H1 (cell line): ENCODE measurements at regions not wholly inside any gene's neighbourhood (a gene's known extent, or its start where the extent isn't known, plus 50 kb on each side); places are given as distances from the start of the nearest gene placed in this dataset.

ENCODE experiments used
- CTCF ChIA-PET: fragments of 300-600 bp; sonication (Branson Sonifier 250); formaldehyde crosslinking; loops from one replicate; lab custom pipeline; 2021; ENCODE audit not compliant: partially characterized antibody; lab: Charles Lee
- POLR2A ChIA-PET: fragments of 300-600 bp; sonication (Branson Sonifier 250); formaldehyde crosslinking; loops from one replicate; lab custom pipeline; 2021; ENCODE audit warnings: inconsistent platforms; ENCODE audit not compliant: partially characterized antibody; lab: Charles Lee
- DNase-seq, 2 experiments: peaks; one replicate each; pipeline versions ENCODE4 v3.0.0 to v3.0.0-alpha.2; 2010 to 2022; ENCODE audit warnings: low spot score in 2 of 2, low read depth in 1 of 2, mixed read lengths in 1 of 2
- FAIRE-seq: peaks from 2 replicates; lab custom pipeline; 2011; peaks lifted over from hg19 to GRCh38; lab: Jason Lieb, UNC
- H2AFZ ChIP-seq: 2 replicates; pipeline ENCODE4 v1.8.1; 2012; ENCODE audit warnings: low read length, inconsistent platforms
- H2AK5ac ChIP-seq: 2 replicates; pipeline ENCODE4 v1.6.1; 2013; ENCODE audit warnings: low read depth, low read length
- H2BK120ac ChIP-seq: replicated peaks from 2 replicates; pipeline ENCODE3; 2013; ENCODE audit warnings: low read depth, low read length, inconsistent platforms
- H2BK12ac ChIP-seq: 2 replicates; pipeline ENCODE4 v1.6.1; 2013; ENCODE audit warnings: low read depth, low read length
- H2BK15ac ChIP-seq: 2 replicates; pipeline ENCODE4 v1.6.1; 2013; ENCODE audit warnings: low read length
- H2BK20ac ChIP-seq: 2 replicates; pipeline ENCODE4 v1.6.1; 2013; ENCODE audit warnings: low read length
- H2BK5ac ChIP-seq: 2 replicates; pipeline ENCODE4 v1.6.1; 2013; ENCODE audit warnings: low read depth, low read length
- H3K14ac ChIP-seq: 2 replicates; pipeline ENCODE4 v1.6.1; 2013; ENCODE audit warnings: inconsistent platforms; ENCODE audit not compliant: insufficient read length
- H3K18ac ChIP-seq: 2 replicates; pipeline ENCODE4 v1.6.1; 2013; ENCODE audit warnings: low read length; ENCODE audit errors: extremely low read depth
- H3K23ac ChIP-seq: 2 replicates; pipeline ENCODE4 v1.6.1; 2013; ENCODE audit warnings: inconsistent platforms; ENCODE audit not compliant: insufficient read length
- H3K23me2 ChIP-seq: 2 replicates; pipeline ENCODE4 v1.6.1; 2013; ENCODE audit warnings: low read depth, low read length
- H3K27ac ChIP-seq: 2 replicates; pipeline ENCODE4 v1.6.1; 2011; ENCODE audit warnings: low read depth, low read length, inconsistent platforms
- H3K27me3 ChIP-seq, 4 experiments: replicated peaks in 1 of 4; 1 replicate in 1 of 4; 2 replicates in 3 of 4; pipeline versions ENCODE4 v1.6.1 to v1.8.1; 2011 to 2013; ENCODE audit warnings: low read length in 3 of 4, mild to moderate bottlenecking in 3 of 4, inconsistent platforms in 2 of 4, mixed read lengths in 2 of 4, moderate library complexity in 1 of 4; ENCODE audit not compliant: control insufficient read depth in 3 of 4, insufficient read depth in 3 of 4; ENCODE audit errors: extremely low read depth in 1 of 4
- H3K36me3 ChIP-seq, 4 experiments: 2 replicates each; pipeline versions ENCODE4 v1.6.1 to v1.8.1; 2011 to 2013; ENCODE audit warnings: mild to moderate bottlenecking in 4 of 4, low read length in 3 of 4, moderate library complexity in 2 of 4, control low read depth in 1 of 4, inconsistent platforms in 1 of 4; ENCODE audit not compliant: insufficient read depth in 4 of 4, control insufficient read depth in 2 of 4
- H3K4ac ChIP-seq: replicated peaks from 2 replicates; pipeline ENCODE3; 2013; ENCODE audit warnings: low read length, low read depth, mixed read lengths, inconsistent platforms; ENCODE audit not compliant: insufficient read length
- H3K4me1 ChIP-seq, 4 experiments: replicated peaks in 1 of 4; 1 replicate in 1 of 4; 2 replicates in 3 of 4; pipeline versions ENCODE4 v1.6.1 to v1.8.1; 2011 to 2013; ENCODE audit warnings: low read length in 3 of 4, inconsistent platforms in 2 of 4, mixed read lengths in 1 of 4; ENCODE audit not compliant: insufficient read depth in 4 of 4, control insufficient read depth in 3 of 4
- H3K4me2 ChIP-seq, 2 experiments: 2 replicates each; pipeline versions ENCODE4 v1.6.1 to v1.8.1; 2011 to 2013; ENCODE audit warnings: low read depth in 2 of 2, low read length in 2 of 2, control low read depth in 1 of 2, inconsistent platforms in 1 of 2, mild to moderate bottlenecking in 1 of 2; ENCODE audit not compliant: insufficient read depth in 1 of 2
- H3K4me3 ChIP-seq, 4 experiments: fragments of 200-600, 300-600 bp in 1 of 4; sonication (generic), shearing (Covaris generic), sonication (Bioruptor Twin) in 1 of 4; 2 replicates each; pipeline versions ENCODE4 v1.5.1 to v1.8.1; 2011 to 2016; ENCODE audit warnings: low read length in 4 of 4, low read depth in 3 of 4, control low read depth in 2 of 4, inconsistent platforms in 2 of 4, mild to moderate bottlenecking in 2 of 4, mixed read lengths in 1 of 4, moderate library complexity in 1 of 4; ENCODE audit not compliant: insufficient read depth in 2 of 4; ENCODE audit errors: extremely low read depth in 1 of 4
- H3K56ac ChIP-seq: replicated peaks from 2 replicates; pipeline ENCODE3; 2013; ENCODE audit warnings: low read depth, mild to moderate bottlenecking, mixed read lengths, low read length, inconsistent platforms; ENCODE audit not compliant: insufficient read length
- H3K79me1 ChIP-seq: 2 replicates; pipeline ENCODE4 v1.6.1; 2013; ENCODE audit warnings: low read depth, low read length, control low read depth
- H3K79me2 ChIP-seq, 2 experiments: 2 replicates each; pipeline versions ENCODE4 v1.6.1 to v1.8.1; 2012 to 2013; ENCODE audit warnings: low read length in 2 of 2, mild to moderate bottlenecking in 2 of 2, inconsistent platforms in 1 of 2; ENCODE audit not compliant: insufficient read depth in 2 of 2, control insufficient read depth in 1 of 2
- H3K9ac ChIP-seq, 4 experiments: replicated peaks in 1 of 4; 1 replicate in 1 of 4; 2 replicates in 3 of 4; pipeline versions ENCODE4 v1.6.1 to v1.8.1; 2011 to 2013; ENCODE audit warnings: low read depth in 3 of 4, low read length in 3 of 4, control low read depth in 2 of 4, mild to moderate bottlenecking in 2 of 4, moderate library complexity in 2 of 4, inconsistent platforms in 1 of 4; ENCODE audit errors: extremely low read depth in 1 of 4
- H3K9me3 ChIP-seq, 2 experiments: 2 replicates each; pipeline versions ENCODE4 v1.6.1 to v1.8.1; 2012 to 2013; ENCODE audit warnings: mild to moderate bottlenecking in 2 of 2, moderate library complexity in 2 of 2, control low read depth in 1 of 2, inconsistent platforms in 1 of 2, low read depth in 1 of 2, low read length in 1 of 2, mixed read lengths in 1 of 2; ENCODE audit not compliant: insufficient read depth in 2 of 2
- H4K20me1 ChIP-seq, 2 experiments: replicated peaks in 1 of 2; 2 replicates each; pipeline versions ENCODE3 to v1.8.1; 2011 to 2013; ENCODE audit warnings: inconsistent platforms in 2 of 2, low read length in 2 of 2, mild to moderate bottlenecking in 1 of 2; ENCODE audit not compliant: insufficient read depth in 2 of 2, control insufficient read depth in 1 of 2
- H4K5ac ChIP-seq: 2 replicates; pipeline ENCODE4 v1.6.1; 2013; ENCODE audit warnings: low read length, low read depth, mixed read lengths, inconsistent platforms; ENCODE audit not compliant: insufficient read length
- H4K8ac ChIP-seq: 2 replicates; pipeline ENCODE4 v1.8.0; 2013; ENCODE audit warnings: mild to moderate bottlenecking, moderate library complexity, low read length, inconsistent platforms; ENCODE audit not compliant: insufficient read depth; ENCODE audit errors: extremely low read depth
- H4K91ac ChIP-seq: replicated peaks from 2 replicates; pipeline ENCODE3; 2013; ENCODE audit warnings: low read length, mixed read lengths, inconsistent platforms; ENCODE audit not compliant: insufficient read length
- ATF3 ChIP-seq: IDR thresholded peaks from 2 replicates; pipeline ENCODE4 v1.6.1; 2011; ENCODE audit warnings: low read depth, mild to moderate bottlenecking, low read length; ENCODE audit not compliant: insufficient read depth
- CHD1 ChIP-seq: IDR thresholded peaks from 2 replicates; pipeline ENCODE4 v1.6.1; 2012; ENCODE audit warnings: low read depth, low read length, improper control_type of control experiment
- CHD2 ChIP-seq: IDR thresholded peaks from 2 replicates; pipeline ENCODE4 v1.6.1; 2012; ENCODE audit warnings: low read length, improper control_type of control experiment
- EGR1 ChIP-seq: IDR thresholded peaks from 2 replicates; pipeline ENCODE4 v1.6.1; 2011; ENCODE audit warnings: low read depth, low read length, borderline replicate concordance
- FOSL1 ChIP-seq: IDR thresholded peaks from 2 replicates; pipeline ENCODE4 v1.6.1; 2011; ENCODE audit warnings: mild to moderate bottlenecking, low read depth, low read length, moderate library complexity; ENCODE audit not compliant: insufficient read depth
- GABPA ChIP-seq: IDR thresholded peaks from 2 replicates; pipeline ENCODE4 v1.6.1; 2011; ENCODE audit warnings: mild to moderate bottlenecking, low read length, moderate library complexity, borderline replicate concordance; ENCODE audit not compliant: insufficient read depth
- GTF2F1 ChIP-seq: IDR thresholded peaks from 2 replicates; pipeline ENCODE4 v1.6.1; 2012; ENCODE audit warnings: low read depth, low read length, improper control_type of control experiment, borderline replicate concordance
- MAX ChIP-seq: IDR thresholded peaks from 2 replicates; pipeline ENCODE4 v1.6.1; 2012; ENCODE audit warnings: inconsistent platforms
- POLR2AphosphoS5 ChIP-seq: IDR thresholded peaks from 2 replicates; pipeline ENCODE4 v1.6.1; 2011; ENCODE audit warnings: low read depth, low read length
- RFX5 ChIP-seq: IDR thresholded peaks from 2 replicates; pipeline ENCODE4 v1.6.1; 2011; ENCODE audit warnings: low read depth, low read length, improper control_type of control experiment, borderline replicate concordance
- RXRA ChIP-seq: IDR thresholded peaks from 2 replicates; pipeline ENCODE4 v1.6.1; 2011; ENCODE audit warnings: low read depth, mild to moderate bottlenecking, low read length, moderate library complexity; ENCODE audit not compliant: insufficient read depth
- ZNF274 ChIP-seq: IDR thresholded peaks from 2 replicates; pipeline ENCODE4 v1.7.0; 2012; ENCODE audit warnings: low read length, borderline replicate concordance; ENCODE audit errors: extremely low read depth
- WGBS, 2 experiments: shearing (Covaris generic) in 1 of 2; methylation state at CpG; one replicate each; pipeline versions ENCODE4 v1.1.6 to v1.1.7; 2013 to 2015; ENCODE audit warnings: low lambda C conversion rate in 2 of 2, mixed read lengths in 2 of 2, inconsistent platforms in 1 of 2, low coverage in 1 of 2, missing lambda C conversion rate in 1 of 2; ENCODE audit not compliant: insufficient replicate concordance in 2 of 2, insufficient coverage in 1 of 2, insufficient read length in 1 of 2; ENCODE audit errors: extremely low coverage in 1 of 2, missing lambda C conversion rate in 1 of 2; 5-methylcytosine and 5-hydroxymethylcytosine counted together

GRCh38 chr18:47470941-47471340 is 219.5 kb upstream of the SKOR2 start:
- Histone ChIP-seq H2AFZ (no peak overlapping the region), H3K79me1 (no peaks in the 10 kb centered on the region), H4K5ac (no peak overlapping the region), H3K4me2 (no peak overlapping the region), H3K23me2 (no peaks in the 10 kb centered on the region), H3K36me3 (no peaks in the 10 kb centered on the region), H2BK120ac (no peak overlapping the region), H3K79me2 (no peaks in the 10 kb centered on the region), H2AK5ac (no peak overlapping the region), H3K27me3 (no peaks in the 10 kb centered on the region), H3K4ac (no peak overlapping the region), H3K4me3 (no peak overlapping the region), H3K23ac (no peak overlapping the region), H2BK5ac (no peak overlapping the region), H3K9ac (no peak overlapping the region), H3K18ac (no peak overlapping the region), H3K56ac (no peak overlapping the region), H4K20me1 (no peaks in the 10 kb centered on the region), H2BK20ac (no peak overlapping the region), H2BK12ac (no peak overlapping the region), H2BK15ac (no peak overlapping the region), H3K27ac (no peak overlapping the region), H3K4me1 (no peaks in the 10 kb centered on the region), H3K14ac (no peak overlapping the region), H3K9me3 (no peaks in the 10 kb centered on the region), H4K8ac (no peak overlapping the region), H4K91ac (no peak overlapping the region)
- ChIA-PET POLR2A (no interaction called here), CTCF (no interaction called here)
- WGBS, 2 experiments: 97% methylated on average over 2 of the region's 2 CpGs; no CpG with 5 or more reads in 1 of the 2 experiments
- DNase-seq: no peak
- FAIRE-seq: no peak
- TF ChIP-seq RXRA (no peak), GABPA (no peak), CHD1 (no peak), RFX5 (no peak), GTF2F1 (no peak), ATF3 (no peak), MAX (no peak), ZNF274 (no peak), FOSL1 (no peak), POLR2AphosphoS5 (no peak), CHD2 (no peak), EGR1 (no peak)
